HG03342 (cell line): ENCODE measurements at regions not wholly inside any gene's neighbourhood (a gene's known extent, or its start where the extent isn't known, plus 50 kb on each side); places are given as distances from the start of the nearest gene placed in this dataset.

Experiments
- ATAC-seq: cut with Tn5 transposase; IDR thresholded peaks from one replicate; pipeline ENCODE4 v1.9.1; 2021; ENCODE audit warnings: mild to moderate bottlenecking, moderate library complexity; ENCODE audit not compliant: unreplicated experiment

DNA sequence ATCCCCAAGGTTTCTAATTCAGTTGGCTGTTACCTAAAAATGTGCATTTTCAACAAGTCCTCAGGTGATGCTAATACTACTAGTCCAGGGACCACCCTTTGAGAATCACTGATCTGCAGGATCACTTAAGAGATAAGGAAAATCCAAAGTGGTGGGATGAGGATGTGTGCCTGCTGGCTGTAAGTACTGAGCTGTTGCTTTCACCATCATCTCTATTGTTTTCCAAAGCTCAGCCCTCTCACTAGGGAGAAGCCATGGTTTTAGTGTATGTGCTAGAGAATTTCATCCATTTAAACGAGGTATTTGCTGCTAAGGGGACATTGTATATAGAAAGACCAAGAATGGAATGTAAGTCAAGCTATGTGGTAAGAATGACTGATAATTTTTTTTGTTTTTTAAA, 202.3 kb downstream of the KIF21A start:
- no peak for ATAC-seq

DNA sequence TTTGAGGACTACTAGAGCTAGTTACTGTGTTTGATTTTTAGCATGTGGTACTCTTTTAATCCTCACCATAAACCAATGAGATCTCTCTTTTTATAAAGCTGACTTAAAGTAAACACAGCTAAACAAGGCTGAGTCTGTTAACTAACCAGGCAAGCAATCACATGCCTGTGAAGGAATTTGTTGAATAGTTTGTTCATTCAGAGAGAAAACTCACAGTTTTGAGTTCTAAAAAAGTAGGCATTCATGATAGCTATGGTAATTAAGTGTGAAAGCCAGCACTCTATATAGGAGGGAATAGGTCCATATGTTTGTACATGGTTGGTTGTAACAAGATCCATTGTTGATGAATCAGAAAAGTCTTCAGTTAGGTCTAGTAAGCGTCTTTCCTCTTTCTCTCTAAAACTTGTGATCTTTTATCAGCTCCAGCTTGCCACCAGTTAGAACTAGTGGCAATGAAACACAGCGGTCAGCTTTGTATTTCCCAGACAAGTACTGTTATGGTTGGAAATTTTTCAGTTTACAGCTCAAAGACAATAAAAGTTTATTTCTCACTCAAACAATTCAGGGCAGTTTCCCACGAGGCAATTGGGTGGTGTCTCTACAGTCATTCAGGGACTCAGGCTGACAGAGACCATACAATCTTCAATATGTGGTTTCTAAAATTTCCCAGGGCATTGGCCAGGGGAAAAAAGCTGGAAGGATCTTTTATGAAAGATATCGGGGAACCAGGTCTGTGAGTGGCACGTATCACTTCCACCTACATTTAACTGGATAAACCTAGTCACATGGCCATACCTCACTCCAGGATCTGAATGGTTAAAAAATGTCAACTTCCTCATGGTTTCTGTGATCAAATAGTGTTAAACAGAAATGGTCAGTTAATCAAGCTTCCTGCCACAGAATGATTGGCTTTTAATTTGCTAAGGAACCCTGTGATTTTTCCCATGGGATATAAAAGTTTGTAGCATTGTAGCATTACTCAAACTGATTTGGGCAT, 203.1 kb downstream of the KIF21A start:
- ATAC-seq = no peak

DNA sequence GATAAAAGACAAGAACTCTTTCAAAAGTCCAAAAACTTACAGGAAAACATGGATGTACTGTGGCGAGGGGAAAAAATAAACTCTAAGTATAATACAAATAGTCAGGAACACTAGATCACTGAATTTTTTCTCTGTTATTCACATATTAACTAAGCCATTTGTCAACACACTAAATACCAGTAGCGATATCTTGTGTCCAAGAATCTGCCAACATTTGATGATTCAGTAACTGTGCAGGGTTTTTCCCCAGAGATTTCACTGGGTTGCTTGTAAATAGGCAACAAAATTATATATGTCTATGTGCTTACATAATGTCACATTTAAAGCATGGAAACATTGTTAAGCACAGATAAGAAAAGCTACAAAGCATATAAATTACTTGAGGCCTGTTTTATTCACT, 205.9 kb downstream of the KIF21A start:
- no peak for ATAC-seq

DNA sequence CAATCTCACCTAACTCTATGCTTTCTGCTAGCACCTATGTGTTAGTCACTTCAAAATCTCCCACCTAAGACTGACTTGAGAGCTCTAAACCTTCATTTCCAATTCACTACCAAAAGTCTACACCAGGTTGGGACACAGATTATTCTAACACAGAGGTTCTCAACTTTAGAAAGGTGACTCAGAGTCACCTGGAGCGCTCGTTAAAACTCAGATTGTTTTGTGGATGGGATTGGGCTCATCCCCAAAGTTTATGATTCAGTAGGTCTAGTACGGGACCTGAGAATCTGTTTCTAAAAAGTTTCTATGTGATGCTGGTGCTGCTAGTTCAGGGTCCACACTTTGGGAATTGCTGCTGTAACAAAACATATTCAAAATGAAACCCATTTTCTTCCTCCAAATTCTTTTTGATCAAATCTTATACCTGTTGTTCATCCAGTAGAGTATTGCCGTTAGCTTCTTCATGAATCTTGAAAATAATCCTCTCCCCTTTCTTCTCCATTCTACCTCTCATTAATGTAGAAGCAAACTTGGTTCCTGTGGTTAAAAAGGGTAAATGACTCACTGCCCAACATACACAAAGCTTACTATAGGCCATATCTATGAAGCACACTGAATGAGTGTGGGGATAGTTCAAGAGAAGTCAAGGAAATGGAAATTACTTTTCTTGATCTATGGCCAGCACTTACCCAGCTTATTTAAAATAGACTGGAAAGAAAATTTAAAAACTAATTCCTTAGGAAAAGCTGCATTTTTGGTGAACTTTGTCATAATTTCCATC, 206.7 kb downstream of the KIF21A start:
- ATAC-seq = no peak

DNA sequence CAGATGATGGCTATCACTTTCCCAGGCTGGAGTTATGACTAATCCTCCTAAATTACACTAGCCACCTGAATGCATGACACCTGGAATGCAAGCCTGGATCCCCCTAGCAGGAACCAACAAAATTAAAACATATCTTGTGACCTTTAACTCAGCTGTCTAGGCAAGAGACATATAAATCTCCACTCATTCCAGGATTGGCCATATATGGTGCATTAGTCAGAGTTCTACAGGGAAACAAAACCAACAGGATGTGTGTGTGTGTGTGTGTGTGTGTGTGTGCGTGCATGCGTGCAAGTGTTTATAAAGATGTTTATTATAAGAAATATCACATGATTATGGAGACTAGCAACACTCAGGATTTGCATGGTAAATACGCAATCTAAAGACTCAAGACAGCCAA, 212.8 kb downstream of the KIF21A start:
- ATAC-seq = no peak

DNA sequence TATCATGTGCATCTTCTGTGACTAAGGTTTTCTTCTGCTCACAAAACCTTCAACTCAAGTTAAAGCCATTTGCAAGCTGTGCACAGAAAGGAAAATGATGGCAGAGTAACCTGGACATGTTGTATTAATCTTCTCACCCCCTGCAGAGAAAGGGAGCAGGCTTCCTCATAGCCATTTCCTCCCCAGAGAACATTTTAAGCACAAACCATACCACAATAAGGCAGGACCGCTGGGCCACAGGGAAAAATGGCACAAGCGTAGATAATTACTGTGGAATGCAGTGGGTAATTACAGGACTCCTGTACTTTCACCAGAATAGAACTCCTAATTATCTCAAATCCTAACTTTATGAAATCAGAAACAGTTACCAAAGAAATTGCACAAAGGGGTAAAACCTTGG, 215.7 kb downstream of the KIF21A start:
- ATAC-seq = no peak

DNA sequence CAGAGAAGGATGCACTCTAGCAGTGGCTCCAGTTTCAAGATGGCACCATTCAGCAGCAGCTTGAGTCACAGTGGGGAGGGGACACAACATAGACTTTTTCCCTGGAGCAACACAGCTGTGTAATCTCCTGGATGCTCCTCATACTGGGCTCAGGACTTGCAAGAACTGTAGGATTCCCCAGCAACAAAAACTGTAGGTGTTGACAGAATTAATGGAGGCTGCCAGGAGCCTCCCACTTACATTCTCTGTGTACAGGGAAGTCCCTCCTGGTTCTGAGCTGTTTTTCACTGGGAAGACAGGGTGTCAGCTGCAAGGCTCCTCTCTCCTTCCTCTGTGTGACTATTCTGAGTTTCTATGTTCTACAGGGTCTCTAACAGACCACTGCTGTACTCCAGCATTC, 217.9 kb downstream of the KIF21A start:
- ATAC-seq = no peak

DNA sequence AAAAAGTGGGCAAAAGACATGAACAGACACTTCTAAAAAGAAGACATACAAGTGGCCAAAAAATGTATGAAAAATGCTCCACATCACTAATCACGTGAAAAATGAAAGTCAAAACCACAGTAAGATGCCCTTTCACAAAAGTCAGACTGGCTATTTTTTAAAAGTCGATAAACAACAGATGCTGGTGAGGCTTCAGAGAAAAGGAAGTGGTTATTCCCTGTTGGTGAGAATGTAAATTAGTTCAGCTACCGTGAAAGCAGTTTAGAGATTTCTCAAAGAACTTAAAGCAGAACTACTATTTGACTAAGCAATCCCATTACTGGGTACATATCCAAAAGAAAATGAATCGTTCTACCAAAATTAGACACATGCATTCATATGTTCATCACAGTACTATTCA, 237.0 kb downstream of the KIF21A start:
- ATAC-seq = peak; percentile 76

DNA sequence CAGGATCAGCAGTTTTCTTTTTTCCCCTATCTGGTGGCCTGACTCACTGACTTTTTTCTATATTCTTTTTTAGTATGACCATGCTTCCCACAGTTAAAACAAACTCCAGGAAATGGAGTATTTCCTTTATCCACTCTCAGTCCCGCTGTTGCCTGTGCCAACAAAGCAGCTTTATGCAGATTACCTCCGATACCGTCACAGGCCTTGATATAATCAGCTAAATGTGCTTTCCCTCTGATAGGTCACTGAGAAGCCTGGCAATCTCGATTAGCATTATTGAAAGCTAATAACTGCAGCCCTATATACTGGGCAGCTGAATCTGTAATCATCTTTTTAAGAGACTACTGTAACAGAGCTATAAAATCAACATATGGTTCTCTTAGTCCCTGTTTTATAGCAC, 243.6 kb downstream of the KIF21A start:
- no peak for ATAC-seq

DNA sequence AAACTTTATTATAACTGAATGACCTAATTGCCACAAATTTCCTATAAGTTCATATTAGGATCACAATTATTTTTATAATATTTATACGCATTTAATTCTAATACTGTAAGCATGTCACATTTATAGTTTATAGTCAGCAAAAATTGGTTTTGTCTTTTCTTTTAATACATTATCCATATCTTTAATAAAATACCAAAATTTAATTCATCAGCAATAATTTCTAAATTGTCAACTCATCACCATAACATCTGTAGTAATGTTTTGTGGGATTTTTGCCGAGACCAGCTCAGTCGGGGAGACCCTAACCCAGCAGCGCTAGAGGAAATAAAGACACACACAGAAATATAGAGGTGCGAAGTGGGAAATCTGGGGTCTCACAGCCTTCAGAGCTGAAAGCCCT, 254.2 kb downstream of the KIF21A start:
- no peak for ATAC-seq

DNA sequence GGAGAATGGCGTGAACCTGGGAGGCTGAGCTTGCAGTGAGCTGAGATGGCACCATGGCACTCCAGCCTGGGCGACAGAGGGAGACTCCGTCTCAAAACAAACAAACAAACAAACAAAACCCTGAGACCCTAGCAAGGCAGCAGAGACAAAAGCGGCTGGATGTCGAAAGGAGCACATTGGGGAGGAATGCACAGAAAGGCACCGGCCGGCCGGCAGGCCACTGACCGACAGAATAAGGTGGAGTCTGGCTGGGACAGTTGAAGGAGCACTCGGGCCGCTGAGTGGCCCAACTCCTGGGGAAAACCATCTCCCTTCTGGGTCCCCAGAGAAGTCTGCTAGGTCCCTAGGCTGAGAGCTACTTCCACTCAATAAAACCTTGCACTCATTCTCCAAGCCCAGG, 256.2 kb downstream of the KIF21A start:
- no peak for ATAC-seq

DNA sequence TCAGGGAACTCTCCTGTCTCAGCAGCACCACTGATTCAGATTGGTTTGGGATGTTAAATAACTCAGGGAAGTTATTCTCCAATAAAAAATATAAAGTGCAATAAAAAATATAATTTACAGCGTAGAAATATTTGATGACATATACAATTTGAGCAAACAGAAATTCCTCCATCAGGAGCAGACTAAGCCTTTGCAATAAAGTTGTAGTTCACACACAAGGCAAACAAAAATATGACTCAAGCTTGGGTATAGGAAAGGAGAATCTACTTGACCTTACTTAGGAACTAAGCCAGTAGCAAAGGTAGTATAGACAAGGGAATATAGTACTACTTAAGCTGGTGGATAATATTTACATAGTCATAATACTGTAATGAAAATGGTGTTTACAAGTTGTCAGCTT, 264.1 kb downstream of the KIF21A start:
- ATAC-seq = no peak

DNA sequence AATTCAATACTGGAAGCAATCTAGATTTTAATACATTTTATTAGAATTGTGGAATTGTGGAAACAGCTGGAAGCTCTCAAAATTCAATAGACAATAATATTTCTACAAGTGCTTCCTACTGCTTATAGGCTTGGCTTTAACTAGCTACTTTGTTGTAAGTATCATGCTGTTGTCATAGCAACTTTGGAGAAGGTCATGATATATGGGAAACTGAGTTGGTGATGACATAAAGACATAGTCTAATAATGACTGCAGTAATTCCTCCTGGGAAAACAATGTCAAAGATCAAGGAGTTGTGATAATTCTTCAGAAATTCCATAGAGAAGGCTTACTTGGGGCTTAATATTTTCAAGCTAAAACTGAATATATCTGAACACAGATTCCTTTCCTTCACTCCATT, 266.6 kb downstream of the KIF21A start:
- no peak for ATAC-seq

DNA sequence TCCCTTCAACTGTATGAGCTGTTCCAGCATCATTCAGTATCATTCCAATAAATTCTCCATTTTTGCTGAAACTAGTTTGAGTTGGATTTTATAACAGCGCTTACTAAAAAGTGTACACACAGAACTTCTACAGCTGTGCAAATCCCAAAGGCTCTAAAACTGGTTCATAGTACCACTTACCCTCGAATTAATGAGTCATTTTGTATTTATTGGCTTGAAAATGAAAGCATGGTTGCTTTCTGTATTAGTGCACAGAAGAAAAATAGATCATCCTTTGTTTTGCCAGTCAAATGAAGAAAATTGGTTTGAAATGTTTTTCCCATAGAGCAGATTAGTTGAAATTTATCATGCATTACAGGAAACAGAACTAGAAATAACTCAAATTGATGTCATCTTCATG, 268.3 kb upstream of the CPNE8 start:
- ATAC-seq = no peak

DNA sequence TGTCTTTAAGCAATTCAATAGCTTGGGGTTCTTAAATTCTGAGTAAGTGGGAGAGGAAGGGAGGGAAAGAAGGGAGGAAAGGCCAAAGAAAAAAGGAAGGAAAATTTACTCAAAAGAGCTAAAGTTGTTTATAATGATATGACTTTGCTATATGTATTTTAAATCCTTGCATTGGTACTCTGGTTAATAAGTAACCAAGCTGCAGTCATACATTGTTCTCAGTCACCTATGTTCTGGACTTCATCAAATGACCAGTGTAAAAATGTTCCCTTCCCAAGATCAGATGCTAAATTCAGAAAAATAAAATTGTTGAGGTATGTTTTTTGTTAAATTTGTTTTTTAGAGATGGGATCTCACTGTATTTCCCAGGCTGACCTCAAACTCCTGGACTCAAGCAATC, 259.9 kb upstream of the CPNE8 start:
- ATAC-seq = no peak

DNA sequence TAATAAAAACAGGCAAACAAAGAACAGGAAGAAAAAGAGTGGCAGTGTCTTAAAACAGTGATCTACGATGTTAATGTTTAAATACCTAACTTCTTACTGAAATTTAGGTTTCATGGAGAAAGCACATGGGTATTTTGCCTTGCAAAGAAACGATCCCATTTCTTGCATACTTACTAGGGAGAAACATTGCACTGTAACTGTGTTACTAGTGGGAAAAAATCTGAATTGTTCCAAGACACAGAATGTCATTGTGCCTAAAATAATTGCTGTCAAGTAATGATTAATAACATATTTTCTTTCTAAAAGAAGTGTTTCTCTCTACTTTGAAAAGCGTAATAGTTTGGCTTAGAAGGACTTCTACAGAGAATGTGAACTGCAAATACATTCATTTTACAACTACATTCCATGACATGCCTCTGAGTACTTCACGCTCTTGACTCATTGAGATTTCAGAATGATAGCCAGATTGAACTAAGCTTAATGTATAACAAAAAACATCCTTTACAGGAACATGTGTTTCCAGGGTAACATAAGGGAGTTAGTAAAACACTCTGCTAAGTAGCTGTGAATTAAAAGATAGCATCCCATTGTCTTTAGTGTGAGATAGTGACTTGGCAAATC, 256.2 kb upstream of the CPNE8 start:
- ATAC-seq = no peak

DNA sequence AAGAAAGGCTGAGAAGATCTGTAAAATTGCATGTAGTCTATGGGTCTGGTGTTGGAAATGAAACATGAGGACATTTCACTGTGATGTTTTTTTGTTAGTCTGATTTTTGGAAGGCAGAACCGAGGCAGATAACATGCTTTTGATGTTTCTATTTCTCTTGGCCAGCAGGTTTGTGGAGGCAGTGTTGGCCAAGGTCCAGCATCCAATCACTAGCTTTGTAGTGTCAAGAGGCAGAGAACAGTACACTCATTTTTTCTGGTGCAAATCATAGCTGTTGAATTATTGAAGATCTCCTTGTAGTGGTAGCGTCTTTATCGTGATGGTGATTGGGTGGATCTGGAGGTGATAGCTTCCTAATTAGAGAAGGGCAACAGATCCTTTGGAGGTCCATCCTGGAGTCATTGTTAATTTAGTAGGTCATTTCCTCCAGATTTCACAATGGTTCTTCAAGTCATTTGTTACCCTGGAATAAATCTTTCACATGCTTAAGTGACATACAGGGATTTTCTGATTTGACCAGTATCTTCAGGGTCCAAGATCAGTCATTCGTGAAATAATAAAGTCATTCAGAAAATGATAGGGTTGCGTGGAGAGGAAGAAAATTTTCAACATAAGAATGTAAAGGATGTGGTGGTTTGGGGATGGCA, 252.4 kb upstream of the CPNE8 start:
- no peak for ATAC-seq

DNA sequence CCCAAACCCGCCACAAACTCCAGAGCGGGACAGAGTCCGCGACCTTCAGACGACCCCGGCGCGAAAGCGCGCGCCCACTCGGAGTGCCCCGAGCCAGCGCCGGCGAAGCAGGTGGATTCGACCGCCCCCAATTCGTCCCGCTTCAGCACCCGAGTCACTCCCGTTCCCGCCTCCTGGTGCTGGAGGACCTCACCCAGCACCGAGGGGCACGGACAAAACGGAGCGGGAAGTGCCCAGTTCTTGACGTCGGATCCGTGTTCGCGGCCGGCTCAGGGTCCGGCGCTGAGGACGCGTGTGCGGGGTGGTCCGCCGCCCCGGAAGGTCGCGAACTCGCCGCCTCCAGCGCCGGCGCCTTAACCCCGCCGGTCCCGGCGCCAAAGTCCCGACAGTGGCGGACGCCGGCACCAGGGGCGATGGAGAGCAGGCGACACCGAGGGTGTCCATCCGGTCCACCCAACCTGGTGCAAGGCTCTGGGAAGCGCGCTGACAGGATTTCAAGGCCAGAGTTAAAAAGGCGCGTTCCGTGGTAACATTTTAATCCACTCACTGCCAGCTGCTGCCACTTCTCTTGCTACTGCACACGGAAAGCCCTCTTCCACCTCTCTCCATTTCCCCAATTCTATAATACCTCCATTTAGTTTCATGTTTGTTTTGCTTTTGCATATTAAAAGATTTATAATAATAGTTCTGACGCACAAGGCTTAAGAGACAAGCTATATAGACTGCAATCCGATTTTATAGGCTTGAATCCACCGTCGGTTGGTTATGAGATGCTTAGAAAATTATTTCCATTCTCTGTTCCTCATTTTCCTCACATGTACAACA, 240.0 kb upstream of the CPNE8 start:
- no peak for ATAC-seq

DNA sequence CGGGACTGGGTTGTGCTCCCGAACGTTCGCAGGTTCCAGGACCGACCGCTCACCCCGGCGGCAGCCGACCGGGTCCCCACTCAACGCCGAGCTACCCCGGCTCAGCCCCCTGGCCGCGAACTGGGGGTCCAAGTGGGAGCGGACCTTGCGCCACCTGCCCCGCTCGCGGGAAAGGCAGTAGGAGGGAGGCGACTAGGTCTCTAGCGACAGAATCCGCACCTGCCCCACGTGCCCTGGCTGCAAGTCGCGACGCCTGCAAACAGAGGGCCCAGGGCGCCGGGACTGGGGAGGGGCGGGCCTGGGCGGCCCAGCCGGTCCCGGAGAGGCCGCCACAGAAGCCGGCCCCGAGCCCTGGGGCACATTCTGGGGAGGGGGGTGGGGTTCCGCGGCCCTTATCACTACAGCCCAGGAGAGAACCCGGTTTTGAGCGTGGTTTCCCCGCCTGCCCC, 239.2 kb upstream of the CPNE8 start:
- no peak for ATAC-seq

DNA sequence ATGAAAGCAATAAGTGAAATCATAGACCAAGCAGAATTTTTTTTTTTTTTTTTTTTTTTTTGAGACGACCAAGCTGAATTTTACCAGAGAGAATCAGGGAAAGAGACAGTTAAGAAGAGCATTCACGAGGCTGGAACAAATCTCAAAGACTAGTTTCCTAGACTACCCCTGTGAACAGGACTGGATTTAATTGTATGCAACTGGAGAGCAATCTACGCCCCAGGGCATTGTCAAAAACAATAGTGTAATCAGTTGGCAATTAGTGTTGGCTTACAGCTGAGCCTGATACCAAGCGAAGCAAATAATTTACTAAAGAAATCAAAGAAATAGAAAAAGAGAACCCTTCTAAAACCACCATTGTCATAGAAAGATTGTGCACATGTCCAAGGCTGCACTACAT, 232.9 kb upstream of the CPNE8 start:
- ATAC-seq = no peak
